ENCODE measurements at regions not wholly inside any gene's neighbourhood (a gene's known extent, or its start where the extent isn't known, plus 50 kb on each side); places are given as distances from the start of the nearest gene placed in this dataset.

- no peak for TF ChIP-seq CTCF (conservative IDR thresholded peaks at IDR 0.05; ENCODE audit: low read depth)
- H3K27ac ChIP-seq, result no peak overlapping the region
- ChIA-PET CTCF (no interaction called here), POLR2A (ENCODE audit: low non-redundant PET) (no interaction called here)
- DNase-seq (ENCODE audit: low spot score), result no peak
These were observed 50.7 kb upstream of the PRKG1 start for GRCh38 chr10:51023636-51024035.

Measured in RWPE1 (cell line).